DMS 273 (cell line): ENCODE measurements at regions not wholly inside any gene's neighbourhood (a gene's known extent, or its start where the extent isn't known, plus 50 kb on each side); places are given as distances from the start of the nearest gene placed in this dataset.
"Not testable (repeated sequence)": the region's sequence is repeated elsewhere in the genome, so short reads cannot be mapped to it uniquely, and the experiment has no call there.

Experiments
- DNase-seq: peaks from one replicate; lab custom pipeline; 2025; ENCODE audit not compliant: unreplicated experiment; lab: John Stamatoyannopoulos, UW

- DNase-seq = peak; percentile 47
Observed at GRCh38 chr4:98828801-98829200, 100.1 kb downstream of the EIF4E start.

DNA sequence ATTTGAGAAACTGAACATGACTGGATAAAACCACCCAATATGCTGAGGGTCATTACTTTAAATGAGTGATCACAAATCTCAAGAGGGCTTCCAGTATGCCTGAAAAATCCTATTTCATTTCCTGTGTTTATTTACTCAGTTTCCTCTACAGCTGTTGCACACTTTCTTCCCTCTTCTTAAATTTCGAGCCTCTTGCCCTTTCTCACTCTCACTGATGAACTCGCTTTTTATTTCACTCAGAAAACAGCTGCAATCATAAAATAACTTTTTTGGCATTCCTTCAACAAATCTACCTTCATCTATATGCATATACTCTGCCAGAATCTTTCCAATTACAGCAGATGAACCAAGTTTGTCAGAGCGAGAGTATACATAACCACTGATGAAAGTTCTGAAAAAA is 101.3 kb downstream of the EIF4E start:
- DNase-seq = no peak

- no peak for DNase-seq
Observed at GRCh38 chr4:98822144-98822543, 106.8 kb downstream of the EIF4E start.

DNA sequence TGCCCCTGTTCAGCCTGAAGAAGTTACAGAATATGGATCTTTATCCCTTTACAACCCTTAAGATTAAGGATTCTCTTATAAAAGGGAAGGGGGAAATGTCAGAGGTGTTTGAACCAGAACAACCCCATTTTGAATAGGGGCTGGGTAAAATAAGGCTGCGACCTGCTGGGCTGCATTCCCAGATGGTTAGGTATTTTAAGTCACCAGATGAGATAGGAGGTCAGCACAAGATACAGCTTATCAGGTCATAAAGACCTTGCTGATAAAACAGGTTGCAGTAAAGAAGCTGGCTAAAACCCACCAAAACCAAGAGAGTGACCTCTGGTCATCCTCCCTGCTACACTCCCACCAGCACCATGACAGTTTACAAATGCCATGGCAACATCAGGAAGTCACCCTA is 110.8 kb downstream of the EIF4E start:
- DNase-seq = not testable (repeated sequence)

GRCh38 chr4:98816816-98817215 is 112.1 kb downstream of the EIF4E start:
- DNase-seq = no peak

DNA sequence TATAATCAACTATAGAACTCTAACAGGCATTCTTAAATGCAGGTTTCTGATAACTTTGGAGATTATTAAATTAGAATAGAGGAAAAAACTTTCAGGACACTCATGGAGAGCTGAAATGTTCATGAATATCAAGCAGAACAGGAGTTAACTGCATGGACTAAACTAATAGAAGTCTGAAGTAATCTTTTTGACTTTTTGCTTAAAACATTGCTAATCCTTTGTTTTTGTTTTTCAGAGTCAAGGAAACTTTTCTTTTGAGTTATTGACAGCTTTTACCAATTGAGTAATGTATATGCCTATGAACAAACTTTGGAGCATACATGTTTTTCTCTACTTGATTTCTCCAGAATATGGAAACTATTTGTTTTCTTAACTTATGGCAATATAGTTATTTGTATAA is 112.5 kb downstream of the EIF4E start:
- DNase-seq = no peak

- no peak for DNase-seq
Observed at GRCh38 chr4:98804403-98804802, 124.5 kb downstream of the EIF4E start.

DNA sequence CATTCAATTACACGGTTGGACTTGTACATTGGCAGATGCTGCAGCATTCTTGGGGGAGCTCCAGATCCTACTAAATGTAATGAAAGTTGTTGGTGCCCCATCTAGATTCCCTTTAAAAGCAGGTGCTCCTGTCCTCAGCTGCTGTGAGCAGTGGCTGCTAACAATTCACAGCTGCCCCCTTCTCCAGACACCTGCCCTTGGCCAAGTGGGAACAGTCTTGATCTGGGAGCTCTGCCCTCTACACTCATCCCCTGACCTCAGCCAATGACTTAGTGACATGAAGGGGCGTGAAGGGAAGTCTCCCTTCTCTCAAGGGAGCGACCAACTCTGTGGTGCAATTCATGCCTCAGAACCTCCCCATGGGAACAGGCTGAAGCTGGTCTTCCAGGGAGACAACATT is 125.7 kb downstream of the EIF4E start:
- DNase-seq = no peak

GRCh38 chr4:98802770-98803198 is 126.1 kb downstream of the EIF4E start:
- no peak for DNase-seq

DNA sequence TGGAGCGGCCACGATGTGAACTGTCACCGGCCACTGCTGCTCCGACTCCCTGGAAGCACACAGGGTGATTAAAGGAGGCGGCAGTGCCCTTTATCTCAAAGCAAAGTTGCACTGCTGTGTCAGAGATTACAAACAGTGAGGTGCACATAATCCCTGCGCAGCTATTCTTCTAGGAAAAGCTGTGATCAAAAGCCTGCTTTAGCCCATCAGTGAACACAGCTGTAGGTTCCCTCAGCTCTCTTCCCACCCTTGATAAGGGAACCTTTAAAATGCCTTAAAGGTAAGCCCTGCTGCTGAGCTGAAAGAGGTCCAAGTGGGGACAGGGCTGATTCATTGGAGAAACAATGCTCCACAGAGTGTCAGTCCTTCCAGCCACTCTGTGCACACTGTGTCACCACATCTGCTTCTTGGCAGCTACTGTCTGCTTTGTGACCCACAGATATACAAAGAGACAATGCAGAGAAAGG is 127.6 kb downstream of the EIF4E start:
- no peak for DNase-seq

DNA sequence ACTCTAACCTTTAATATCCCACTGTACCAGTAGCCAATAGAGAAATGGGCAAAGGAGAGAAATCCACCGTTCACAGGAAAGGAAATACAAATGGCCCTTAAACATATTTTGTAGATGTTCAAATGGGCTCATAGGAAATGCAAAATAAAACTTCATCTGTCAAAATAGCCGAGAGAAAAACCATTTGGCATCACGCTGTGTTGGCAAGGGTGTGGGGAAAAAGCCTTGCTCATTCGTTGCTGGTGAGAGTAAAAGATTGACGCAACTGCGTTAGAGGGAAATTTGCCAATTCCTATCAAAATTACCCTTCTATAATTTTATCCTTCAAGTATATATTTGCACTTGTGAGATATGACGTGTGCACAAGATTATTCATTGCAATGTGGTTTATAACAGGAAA is 131.9 kb downstream of the EIF4E start:
- DNase-seq = no peak

DNA sequence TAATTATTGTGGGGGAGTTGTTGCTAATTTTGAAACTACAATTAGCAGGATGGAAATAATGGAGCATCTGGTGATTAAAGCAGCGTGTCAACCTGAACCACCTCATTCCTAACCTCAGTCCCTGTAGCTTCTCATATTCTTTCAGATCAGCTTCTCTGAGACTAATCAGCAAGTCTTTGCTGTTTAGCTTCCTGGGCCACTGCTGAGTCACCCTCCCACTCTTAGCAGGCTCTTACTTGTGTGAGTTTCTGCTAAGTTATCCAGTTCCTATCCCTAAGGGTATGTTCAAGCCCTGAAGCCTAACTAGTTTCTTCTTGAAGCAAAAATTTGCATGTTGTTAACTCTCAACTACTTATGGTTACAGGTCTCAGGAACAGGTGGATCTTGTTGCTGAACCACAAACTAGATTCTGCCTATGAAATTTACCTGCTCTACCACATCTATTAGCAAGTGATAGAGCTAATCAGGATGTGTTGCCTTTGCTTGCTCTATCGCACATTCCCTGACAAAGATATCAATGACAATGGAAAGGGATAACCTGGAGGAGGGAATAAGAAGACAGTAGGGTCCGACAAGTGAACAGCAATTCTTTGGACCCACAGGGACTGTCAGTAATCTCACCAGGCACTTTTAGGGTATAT is 134.2 kb downstream of the EIF4E start:
- DNase-seq = peak; percentile 40

DNA sequence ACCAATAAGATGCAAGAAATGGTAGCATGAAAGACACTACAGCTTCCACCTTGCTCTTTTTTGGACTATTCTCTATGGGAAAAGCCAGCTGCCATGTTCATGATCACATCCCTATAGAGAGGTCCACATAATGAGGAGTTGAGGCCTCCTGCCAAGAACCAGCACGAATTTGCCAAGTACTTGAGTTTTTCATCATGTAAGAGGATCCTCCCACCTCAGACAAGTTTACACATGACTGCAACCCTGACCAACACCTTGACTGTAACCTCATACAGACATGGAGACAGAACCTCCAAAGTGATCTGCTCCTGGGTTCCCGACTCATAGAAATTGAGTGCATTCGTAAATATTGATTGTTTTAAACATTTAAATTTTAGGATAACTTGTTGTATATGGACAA is 135.2 kb upstream of the TSPAN5 start:
- DNase-seq = peak; percentile 77

GRCh38 chr4:98786866-98787265 is 128.5 kb upstream of the TSPAN5 start:
- peak; percentile 2 for DNase-seq

- no peak for DNase-seq
Observed at GRCh38 chr4:98784947-98785706, 126.7 kb upstream of the TSPAN5 start.

DNA sequence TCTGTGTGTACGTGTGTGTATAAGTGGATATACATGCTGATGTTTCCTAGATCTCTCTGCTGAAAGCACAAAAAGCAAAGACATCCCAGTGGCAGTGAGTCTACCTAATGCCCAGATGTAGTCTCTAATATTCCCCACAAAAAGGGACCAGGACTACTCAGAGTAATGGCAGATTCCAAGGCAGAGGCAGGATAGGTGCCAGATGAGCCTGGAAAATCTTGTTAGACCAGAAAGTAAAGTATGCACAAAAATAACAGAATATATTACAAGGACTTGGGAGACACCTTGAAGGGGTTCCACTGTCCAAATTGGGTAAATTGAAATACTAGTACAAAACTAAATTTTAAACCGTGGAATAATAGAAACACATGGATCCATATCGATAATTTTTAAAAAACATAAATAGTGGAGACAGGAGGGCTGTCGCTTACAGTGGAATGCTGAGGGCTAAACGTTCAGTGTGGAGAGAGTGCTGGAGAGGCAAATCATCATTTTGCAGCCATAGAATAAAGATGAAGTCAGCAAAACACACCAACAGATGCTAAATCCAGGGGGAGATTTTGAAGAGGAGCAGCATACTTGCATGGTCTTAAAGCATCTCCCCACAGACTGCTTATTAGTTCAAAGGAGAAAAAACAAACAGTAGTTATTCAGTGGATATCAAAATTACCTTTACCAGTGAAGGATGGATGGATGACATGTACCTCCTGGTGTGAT is 123.4 kb upstream of the TSPAN5 start:
- no peak for DNase-seq

GRCh38 chr4:98780926-98781325 is 122.5 kb upstream of the TSPAN5 start:
- DNase-seq = no peak

DNA sequence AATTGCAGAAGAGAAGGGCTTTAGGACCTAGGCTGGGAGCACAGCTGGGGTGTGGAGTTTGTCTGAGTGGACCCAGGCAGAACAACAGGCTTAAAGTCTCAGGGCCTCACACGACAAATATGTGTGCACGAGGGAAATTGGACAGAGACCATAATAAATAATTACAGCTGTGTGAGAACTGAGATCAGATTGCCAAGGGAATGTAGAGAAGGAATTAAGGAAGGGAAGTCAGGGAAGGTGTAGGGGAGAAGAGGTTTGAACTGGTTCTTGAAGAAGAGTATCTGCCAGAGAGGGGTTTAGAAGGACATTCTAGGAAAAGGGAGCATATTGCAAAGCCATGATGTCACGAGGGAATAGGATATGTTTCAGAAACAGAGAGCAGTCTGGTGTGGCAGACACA is 120.7 kb upstream of the TSPAN5 start:
- no peak for DNase-seq

GRCh38 chr4:98778206-98778605 is 119.8 kb upstream of the TSPAN5 start:
- no peak for DNase-seq

- DNase-seq = no peak
Observed at GRCh38 chr4:98775672-98776071, 117.3 kb upstream of the TSPAN5 start.

- no peak for DNase-seq
Observed at GRCh38 chr4:98773638-98774037, 115.2 kb upstream of the TSPAN5 start.
